ENCODE measurements at regions not wholly inside any gene's neighbourhood (a gene's known extent, or its start where the extent isn't known, plus 50 kb on each side); places are given as distances from the start of the nearest gene placed in this dataset.
"Not testable (repeated sequence)": the region's sequence is repeated elsewhere in the genome, so short reads cannot be mapped to it uniquely, and the experiment has no call there.

GRCh38 chr18:55920063-55920462, 332.1 kb upstream of the TCF4 start:
- CTCF ChIA-PET, result no interaction called here
- POLR2A ChIA-PET, result no interaction called here

DNA sequence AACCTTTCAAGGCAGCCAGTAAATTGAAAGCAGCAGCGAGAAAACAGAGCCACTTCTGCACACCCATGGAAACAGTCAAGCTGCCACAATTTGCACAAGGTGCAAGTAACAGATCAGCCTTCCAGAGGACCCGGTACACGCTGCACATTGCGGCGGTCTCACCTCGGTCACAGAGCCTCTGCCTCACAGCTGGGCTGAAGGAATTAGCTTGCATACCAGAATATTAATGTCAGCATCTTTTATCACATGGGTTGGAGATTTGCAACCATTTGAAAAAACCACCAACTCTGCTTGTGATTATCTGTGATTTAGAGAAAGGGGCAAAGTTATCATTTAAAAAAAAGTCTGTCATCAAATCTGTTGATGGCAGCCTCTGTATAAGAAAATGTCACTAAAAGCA, 330.5 kb upstream of the TCF4 start:
- CTCF ChIA-PET, result no interaction called here
- POLR2A ChIA-PET, result no interaction called here

GRCh38 chr18:55912919-55913318, 324.9 kb upstream of the TCF4 start:
- CTCF ChIA-PET, result no interaction called here
- POLR2A ChIA-PET, result no interaction called here

GRCh38 chr18:55912071-55912470, 324.1 kb upstream of the TCF4 start:
- CTCF ChIA-PET, result no interaction called here

GRCh38 chr18:55910296-55910695, 322.3 kb upstream of the TCF4 start:
- ChIA-PET POLR2A (no interaction called here), CTCF (no interaction called here)

More at GRCh38 chr18:55912071-55912470, 324.1 kb upstream of the TCF4 start:
- POLR2A ChIA-PET, result no interaction called here

DNA sequence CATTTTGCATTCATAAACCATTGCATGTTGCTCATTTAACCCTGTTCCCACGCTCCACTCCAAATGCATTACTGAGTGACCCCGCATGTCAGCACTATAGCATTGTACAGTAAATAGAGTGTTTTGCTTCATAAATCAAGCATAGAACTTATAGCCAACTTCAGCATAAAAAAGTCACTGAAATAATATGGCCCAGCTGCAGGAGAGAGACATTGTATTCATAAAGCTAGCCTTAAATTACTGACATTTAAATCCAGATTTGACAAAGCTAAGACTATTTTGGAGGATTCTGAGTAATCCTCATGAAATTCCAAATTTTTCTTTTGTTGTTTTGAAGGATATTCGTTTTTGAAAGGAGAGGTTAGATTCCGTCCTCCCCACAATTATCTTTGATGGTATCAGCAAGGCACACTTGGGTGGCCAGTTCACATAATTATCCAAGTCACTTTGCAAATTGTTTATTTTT, 320.9 kb upstream of the TCF4 start:
- CTCF ChIA-PET, result no interaction called here
- POLR2A ChIA-PET, result no interaction called here

DNA sequence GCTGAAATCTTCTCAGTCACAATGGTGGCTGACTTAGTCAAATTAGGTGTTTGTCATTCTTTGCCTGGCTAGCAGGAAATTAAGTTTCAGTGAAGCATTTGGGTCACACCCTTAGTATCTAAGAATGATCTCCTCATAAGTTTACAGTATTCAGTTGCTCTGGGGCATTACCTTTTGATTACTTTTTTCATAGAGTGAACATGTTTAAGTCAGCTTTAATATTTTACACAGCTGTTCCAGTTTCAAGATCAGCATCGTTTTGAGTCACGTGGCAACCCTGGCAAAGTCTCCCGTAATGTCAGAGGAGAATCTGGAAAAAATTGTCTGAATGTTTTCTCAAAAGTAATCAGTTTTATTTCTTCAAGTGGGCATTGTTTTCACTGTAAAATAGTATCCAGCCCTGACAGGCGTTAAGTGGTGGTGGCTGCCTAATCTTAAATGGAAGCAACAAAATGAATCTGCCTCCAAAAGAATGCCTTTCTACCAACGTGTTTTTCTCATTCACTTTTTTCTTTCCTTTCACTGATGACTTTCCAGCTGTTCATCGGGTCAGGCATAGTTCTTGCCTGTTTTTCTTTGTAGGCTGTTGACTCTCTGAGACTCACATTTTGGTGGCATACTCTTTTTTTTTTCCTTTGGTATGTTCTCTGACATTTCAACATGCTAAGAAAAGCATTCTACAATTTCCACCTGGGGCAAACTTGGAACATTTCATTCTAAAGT, 319.6 kb upstream of the TCF4 start:
- POLR2A ChIA-PET, result no interaction called here

GRCh38 chr18:55906536-55906935, 318.5 kb upstream of the TCF4 start:
- CTCF ChIA-PET, result interaction anchor here (0.6 kb wide), 1 partner anchor 26 kb away, joined by 3 read pairs; no protein-coding TSS in a partner anchor
- POLR2A ChIA-PET, result no interaction called here

More for the DNA sequence above, 319.6 kb upstream of the TCF4 start:
- CTCF ChIA-PET, result no interaction called here

DNA sequence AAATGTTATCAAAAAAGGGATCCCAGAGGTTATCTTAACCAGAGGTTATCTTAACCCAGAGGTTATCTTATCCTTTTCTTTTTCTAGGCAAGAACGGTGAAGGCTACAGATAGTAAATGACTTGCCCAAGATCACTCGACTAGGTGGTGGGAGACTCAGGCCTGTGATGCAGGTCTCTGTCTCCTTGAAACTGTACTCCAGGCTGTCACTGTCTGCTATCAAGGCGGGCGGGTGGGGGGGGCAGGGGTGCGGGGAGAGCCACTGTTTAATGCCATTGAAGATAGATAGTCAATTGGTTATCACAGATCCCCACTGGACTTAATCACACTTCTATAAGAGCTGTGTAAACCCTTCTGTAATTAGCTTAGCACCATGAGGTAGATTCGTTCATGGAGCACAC, 315.9 kb upstream of the TCF4 start:
- CTCF ChIA-PET, result no interaction called here
- POLR2A ChIA-PET, result no interaction called here

GRCh38 chr18:55900380-55900779, 312.4 kb upstream of the TCF4 start:
- POLR2A ChIA-PET, result no interaction called here
- CTCF ChIA-PET, result no interaction called here

- POLR2A ChIA-PET, result no interaction called here
- CTCF ChIA-PET, result no interaction called here
Measured at GRCh38 chr18:55897091-55897689, 309.2 kb upstream of the TCF4 start.

GRCh38 chr18:55893948-55894347, 306.0 kb upstream of the TCF4 start:
- ChIA-PET POLR2A (no interaction called here), CTCF (no interaction called here)

DNA sequence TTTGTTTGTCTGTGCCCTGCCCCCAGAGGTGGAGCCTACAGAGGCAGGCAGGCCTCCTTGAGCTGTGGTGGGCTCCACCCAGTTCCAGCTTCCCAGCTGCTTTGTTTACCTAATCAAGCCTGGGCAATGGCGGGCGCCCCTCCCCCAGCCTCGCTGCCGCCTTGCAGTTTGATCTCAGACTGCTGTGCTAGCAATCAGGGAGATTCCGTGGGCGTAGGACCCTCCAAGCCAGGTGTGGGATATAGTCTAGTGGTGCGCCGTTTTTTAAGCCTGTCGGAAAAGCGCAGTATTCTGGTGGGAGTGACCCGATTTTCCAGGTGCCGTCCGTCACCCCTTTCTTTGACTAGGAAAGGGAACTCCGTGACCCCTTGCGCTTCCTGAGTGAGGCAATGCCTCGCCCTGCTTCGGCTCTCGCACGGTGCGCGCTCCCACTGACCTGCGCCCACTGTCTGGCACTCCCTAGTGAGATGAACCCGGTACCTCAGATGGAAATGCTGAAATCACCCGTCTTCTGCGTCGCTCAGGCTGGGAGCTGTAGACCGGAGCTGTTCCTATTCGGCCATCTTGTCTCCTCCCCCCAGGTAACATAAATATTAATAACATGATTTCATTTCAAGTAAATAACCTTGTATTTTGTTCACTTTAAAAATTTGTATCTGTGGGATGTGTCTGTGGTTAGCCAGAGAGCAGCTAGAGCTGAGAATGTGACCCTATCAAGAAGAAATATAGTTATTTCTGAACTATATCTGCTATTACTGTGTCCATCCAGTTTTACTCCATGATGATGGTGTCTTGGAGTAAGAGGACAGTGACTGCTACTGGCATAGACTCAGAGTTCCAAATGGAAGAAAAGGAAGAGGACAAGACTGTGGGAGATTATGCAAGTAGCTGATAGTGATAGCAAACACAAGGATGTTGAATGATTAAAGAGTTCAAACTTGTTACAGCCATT, 305.1 kb upstream of the TCF4 start:
- POLR2A ChIA-PET, CTCF ChIA-PET: not testable (repeated sequence)

DNA sequence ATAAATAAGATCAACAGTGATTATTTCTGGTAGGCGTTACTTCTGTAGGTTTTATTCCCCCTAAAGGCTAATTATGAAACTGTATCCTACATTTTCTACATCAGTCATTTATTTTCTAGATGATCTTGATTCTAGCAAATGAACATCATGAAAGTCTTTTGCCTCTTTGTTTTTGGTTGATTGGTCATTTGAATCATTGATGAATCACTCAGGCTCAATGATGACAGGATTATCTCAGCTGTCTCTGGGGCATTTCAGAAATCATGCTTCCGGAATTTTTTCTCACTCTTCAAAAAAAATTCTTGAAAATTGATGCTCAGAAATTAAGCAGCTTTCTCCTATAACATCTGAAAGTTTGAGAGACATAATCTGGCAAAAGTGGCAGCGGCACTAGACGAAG, 298.9 kb upstream of the TCF4 start:
- POLR2A ChIA-PET, result no interaction called here
- CTCF ChIA-PET, result no interaction called here

DNA sequence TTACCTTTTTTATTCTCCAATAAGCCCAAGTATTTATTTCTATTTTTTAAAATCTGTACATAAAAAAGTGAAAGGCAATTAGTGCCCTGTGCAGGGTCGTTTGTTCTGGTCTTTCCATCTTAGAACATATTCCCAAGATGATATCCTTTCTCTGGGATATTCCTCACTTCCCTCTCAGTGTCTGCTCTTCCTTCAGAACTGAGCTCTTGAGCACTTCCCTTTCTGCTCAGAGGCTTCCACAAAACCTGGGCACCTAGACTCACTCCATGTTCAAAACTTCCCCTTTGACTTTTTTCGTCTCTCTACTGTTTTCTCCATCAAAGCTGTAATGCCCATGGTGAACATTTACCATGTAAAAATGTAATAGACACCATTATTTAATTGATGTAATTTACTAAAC, 296.5 kb upstream of the TCF4 start:
- POLR2A ChIA-PET, result no interaction called here
- CTCF ChIA-PET, result no interaction called here

DNA sequence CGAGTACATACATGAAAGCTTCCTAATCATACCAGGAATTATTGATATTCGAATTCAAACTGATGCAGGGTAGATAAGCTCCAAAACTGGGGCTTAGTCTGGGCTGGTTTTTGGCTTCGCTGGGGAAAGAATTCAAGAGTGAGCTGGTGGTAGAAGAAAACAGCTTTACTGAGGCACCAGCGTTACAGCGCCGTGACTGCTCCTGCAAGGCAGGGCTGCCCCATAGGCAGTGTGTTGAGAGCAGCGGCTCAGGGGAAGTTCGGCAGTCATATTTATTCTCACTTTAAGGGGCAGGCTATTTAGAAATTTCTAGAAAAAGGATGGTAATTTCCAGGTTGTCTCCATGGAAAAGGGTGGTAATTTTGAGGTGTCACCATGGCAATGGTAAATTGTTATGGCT, 292.6 kb upstream of the TCF4 start:
- CTCF ChIA-PET, result no interaction called here
- POLR2A ChIA-PET, result no interaction called here

DNA sequence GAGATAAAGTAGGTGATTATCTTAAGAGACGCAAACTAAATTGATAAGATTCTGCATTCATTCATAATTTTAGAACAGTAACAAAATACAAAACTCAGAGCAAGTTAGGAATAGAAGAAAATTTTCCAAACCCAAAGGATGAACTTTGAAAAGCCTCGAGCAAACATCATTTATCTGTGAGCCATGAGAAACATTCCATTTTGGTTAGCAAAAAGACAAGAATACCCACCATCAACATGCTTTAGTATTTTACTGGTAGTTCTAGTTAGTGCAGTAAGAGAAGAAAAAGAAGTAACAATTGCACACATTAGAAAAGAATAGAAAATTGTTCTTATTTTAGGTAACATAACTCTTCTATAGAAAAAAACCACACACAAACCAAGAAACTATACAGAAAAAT, 291.3 kb upstream of the TCF4 start:
- ChIA-PET POLR2A (no interaction called here), CTCF (no interaction called here)

DNA sequence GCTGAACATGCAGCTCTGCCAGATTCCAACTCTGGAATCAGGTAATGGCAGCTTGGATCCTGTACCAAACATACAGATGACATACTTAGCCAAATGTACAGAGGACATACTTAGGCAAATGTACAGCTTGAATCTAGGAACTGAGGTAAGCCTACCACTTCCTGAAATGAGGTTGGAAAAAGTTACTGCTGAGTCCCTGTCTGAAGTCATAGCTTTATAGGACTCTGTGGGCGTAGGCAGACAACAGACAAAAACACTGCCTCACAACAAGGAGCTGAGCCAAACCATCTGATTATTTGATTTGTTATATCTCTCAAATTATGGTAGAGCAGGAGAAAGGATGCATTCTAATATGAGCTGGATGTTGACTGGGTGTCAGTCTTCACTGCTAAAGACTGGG, 290.2 kb upstream of the TCF4 start:
- POLR2A ChIA-PET, result no interaction called here
- CTCF ChIA-PET, result no interaction called here

DNA sequence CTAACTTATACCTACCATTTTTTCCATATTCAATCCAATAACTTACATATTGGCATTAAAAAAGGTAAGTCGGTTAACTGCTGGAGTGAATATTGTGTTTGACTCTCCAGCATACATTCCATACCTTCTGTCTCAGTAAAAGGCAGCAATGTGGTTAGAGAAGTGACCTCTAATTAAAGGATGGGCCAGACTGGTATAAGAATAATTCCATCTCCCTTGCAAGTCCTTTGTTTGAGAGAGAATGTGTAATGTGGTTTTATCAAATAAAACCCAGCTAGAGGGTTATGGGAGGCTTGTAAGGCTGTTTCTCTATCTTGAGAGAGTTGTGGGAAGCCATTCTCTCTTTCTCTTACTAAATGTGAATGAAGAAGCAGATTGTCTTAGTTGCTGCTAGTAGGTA, 289.3 kb upstream of the TCF4 start:
- POLR2A ChIA-PET, result no interaction called here
- CTCF ChIA-PET, result no interaction called here

DNA sequence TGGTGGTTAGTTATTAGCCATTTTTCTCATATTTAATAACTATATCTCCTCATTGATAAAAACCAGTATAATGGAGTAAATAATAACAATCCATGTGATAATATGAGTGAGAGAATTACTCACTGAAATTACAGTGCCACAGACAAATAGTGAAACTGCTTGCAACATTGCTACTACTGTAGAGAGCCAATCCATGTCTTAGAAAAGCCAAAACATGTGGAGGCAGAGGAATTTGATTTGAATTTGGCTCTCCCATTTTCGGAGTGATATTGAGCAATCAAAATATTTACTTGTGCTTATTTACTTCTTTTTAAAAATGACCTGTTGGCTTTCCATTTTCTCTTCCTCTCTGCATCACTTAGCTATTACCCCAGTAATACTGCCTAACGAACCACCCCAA, 288.3 kb upstream of the TCF4 start:
- POLR2A ChIA-PET, result no interaction called here
- CTCF ChIA-PET, result no interaction called here

DNA sequence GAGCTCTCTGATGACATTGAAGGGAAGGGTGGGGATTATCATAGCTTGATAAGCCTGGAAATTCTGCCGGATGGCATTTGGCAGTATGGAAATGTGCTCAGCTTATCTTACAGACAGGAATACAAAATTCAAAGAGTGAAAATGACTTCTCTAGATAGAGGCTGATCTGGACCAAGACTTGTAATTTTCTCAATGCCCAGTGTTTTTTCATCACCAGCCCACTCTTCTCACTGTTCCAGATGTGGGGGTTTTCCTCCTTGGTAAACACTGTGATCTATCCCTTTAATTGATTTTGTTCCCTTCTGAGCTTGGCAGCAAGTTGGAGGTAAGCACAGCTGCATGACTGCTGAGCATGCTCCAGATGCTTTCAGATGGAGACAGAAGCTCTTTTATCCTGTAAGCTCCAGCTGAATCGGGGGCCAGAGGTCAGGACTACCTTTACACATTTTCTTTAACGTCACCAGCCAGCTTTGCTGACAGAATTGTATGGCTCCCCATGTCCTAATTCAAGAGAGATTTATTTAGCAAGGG, 287.4 kb upstream of the TCF4 start:
- CTCF ChIA-PET, result no interaction called here
- POLR2A ChIA-PET, result no interaction called here
